Kidney tubule cell (primary cell): ENCODE measurements at regions not wholly inside any gene's neighbourhood (a gene's known extent, or its start where the extent isn't known, plus 50 kb on each side); places are given as distances from the start of the nearest gene placed in this dataset.
"Not testable (repeated sequence)": the region's sequence is repeated elsewhere in the genome, so short reads cannot be mapped to it uniquely, and the experiment has no call there.

Source experiments
- DNase-seq: peaks from one replicate; pipeline ENCODE4 v3.0.0-alpha.2; 2018; ENCODE audit warnings: low spot score

DNA sequence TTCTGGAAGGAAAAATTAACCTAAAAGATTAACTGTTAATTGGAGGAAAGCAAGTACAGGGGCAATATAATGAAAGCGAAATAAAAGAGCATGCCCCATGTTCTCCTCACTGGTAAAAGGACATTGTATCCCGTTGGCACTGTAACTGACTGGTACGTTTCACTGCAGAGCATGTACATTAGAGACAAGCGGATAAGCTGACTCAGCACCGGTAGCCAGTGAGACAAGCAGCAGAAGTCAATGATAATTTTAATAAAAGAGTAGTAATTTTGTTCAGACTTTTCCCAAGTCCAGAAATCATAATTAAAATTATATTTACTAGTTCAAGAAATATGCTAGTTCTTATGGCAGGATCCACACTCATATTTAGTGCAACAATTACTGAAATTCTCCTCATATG is 161.5 kb upstream of the VWC2 start:
- DNase-seq = no peak

DNA sequence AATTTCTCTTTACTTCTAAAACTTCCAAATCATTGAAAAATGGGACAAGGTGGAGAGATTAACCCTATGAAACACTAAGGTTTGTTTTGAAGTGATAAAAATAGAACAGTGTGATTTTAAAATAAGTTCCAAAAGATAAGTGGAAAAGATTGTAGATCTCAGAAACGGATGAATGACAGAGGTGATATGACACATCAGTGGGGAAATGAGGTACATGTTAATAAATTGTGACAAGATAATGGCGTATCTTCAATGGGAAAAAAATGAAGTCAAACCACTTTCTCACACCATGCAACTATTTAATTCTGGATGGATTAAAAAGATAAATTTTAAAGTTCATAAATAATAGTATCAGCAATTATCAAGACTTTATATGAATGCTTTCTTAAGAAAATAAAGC is 159.7 kb upstream of the VWC2 start:
- DNase-seq = no peak

DNA sequence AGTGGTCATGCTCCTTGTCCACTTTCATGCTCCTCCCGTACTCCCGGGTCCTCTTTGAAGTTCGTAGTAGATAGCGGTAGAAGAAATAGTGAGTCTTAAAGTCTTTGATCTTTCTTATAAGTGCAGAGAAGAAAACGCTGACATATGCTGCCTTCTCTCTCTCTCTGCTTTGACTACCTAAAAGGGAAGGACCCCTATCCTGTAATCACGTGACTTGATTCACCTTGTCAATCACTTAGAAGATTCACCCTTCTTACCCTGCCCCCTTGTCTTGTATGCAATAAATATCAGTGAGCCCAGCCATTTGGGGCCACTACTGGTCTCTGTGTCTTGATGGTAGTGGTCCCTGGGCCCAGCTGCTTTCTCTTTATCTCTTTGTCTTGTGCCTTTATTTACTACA is 158.5 kb upstream of the VWC2 start:
- DNase-seq = not testable (repeated sequence)

DNA sequence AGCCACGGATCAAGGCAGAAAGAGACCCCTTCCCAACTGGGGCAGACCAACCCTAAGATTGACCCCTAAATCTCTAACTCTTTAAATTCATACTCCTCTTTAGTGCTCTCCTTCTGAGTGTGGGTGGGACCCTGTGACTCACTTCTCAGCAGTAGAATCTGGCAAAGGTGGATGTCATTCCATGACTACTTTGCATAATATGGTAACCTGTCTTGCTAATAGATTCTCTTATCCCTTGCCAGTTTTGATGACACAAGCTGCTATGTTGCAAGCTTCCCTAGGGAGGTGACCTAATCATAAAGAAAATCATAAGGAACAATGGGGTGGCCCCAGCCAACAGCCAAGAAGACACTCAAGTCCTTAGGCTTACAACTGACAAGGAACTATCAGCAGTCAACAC is 155.4 kb upstream of the VWC2 start:
- peak; percentile 9 for DNase-seq

DNA sequence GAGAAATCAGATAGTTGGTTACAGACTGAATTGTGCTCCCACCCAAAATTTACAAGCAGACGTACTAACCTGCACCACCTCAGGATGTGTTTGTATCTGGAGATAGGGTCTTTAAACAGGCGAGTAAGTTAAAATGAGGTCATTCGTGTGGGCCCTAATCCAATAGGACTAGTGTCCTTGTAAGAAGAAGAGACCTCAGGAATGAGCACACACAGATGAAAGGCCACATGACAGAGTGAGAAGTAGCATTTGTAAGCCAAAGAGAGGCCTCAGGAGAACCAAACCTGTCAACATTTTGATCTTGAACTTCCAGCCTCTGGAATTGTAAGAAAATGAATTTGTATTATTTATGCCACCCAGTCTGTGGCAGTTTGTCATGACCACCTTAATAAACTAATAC is 149.5 kb upstream of the VWC2 start:
- no peak for DNase-seq

DNA sequence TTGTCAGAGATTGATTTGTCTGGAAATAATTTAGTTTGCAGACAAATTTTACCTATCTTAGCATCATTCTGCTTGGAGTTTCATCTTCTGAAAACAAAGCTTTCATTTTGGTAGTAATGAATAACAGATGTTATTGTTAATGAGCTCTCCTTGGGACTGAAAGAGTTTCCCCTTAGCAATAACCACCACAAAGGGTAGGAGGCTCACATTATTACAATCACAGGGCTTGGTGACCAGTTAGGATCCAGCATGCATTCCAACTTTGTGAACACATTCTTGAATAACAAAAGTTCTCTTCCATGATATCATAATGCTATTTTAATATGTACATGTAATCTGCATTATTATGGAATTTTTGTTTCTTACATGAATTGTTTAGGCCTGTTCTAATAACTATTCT is 148.8 kb upstream of the VWC2 start:
- DNase-seq = no peak

DNA sequence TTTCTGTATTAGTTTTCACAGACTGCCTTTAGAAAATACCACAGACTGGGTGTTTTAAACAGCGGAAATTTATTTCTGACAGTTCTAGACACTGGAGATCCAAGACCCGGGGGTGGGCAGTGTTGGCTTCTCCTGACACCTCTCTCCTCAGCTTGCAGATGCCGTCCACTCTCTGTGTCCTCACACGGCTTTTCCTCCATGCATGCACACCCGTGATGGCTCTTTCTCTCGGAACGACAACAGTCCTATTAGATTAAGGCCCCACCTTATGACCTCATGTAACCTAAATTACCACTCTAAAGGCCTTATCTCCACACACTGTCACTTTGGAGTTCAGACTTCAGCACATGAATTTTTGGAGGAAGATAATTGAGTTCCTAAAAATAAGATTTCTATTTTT is 142.9 kb upstream of the VWC2 start:
- no peak for DNase-seq

DNA sequence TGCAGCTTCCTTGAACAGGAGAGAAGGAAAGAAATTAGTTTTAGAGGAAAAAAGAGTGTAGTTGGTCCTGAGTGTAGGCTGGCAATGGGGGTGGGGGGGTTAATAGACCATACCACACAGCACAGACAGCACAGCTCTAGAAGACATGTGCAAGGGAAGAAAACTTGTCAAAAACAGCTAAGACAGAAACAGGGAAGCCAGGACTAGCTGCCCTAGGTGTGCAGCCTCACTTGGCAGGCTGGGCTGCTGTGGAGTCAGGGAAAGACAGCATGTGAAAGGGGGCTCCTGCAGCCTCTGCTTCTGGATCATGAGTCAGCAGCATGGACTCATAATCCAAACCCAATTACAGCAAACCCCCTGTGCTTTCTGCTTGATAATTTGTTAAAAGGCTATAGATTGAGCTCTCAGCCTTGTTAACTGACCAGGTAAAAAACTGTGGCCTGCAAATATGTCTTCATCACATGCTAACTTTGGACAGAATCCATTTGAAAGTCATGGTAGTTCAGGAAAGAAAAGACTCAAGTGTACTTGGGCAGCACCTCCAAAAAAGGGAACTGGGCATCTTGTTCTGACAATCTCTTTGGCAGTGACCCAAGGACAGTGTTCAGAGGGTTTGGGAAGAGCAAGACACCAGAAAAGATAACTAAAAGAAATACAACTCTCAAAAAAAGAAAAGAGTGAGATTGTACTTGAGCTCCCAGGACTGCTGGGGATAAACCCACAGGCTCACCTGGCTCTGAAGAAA is 142.2 kb upstream of the VWC2 start:
- DNase-seq = no peak

DNA sequence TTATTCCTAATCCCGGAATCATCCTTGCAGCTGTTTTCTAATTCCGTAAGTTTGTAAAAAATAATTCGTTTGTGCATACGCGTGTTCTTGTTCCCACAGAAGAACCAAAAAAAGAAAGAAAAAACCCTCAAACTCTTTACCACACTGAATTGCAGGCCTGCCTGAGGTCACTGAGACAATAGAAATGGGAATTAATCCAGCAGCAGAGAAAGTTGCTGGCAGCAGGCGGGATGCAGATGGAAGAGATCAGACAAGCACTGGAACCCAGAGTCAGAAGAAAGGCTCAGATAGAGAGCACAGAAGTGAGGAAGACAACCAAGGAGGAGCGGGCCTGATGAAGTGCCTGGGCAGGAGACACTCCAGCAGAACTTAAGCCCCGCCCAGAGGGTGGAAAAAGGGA is 141.5 kb upstream of the VWC2 start:
- no peak for DNase-seq

DNA sequence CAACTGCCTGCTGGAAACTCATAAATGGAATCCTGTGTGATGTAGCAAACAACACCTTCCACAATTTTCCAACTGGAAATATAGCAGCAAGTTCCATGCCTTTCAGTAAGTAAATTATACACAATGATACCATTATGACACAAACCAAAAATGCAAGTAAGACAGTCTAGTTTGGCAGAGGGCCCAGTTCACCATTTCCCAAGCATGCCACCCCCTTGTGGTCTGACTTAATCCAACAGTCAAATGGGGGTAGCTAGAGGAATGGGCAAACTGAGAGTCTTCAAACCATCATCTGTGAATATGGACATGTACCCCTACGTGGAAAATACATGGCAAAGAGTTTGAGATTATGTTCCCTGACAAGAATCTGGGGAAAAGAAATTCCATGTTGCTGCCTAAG is 137.6 kb upstream of the VWC2 start:
- peak; percentile 11 for DNase-seq

DNA sequence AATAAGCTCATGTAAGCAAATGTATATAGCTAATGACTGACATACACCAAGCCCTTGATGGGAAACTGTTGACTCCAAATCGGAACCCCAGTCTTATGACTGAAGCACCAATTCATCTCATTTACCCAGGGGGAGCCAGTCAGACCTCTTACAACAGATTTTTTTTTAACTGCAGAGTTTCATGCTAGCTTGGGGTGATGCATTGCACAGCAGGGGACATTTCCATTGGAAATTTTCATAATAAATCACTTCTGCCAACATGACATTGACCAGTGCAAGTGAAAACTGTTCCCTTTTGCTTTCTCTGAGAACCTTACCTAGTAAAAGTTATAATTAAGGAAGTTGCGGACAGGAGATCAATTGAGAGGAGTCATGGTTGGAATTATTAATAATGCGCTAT is 137.0 kb upstream of the VWC2 start:
- DNase-seq = no peak

DNA sequence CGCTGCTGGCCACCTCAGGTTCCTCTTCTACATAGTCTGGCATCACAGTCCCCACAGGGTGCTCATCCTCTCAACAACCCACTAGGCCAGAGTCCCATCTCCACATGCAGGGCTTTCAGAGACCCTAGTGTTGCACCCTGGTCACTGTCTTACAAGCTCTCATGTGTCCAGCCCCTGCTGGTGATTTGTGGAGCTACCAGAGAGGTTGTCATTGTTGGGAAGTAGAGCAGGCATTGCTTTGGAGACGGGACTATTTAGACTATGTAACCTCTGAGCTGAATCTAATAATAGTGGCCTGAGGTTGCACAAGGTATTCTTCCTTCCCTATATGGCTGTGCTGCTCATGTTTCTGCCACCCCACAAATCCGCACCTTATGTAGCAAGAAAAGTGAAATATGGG is 135.3 kb upstream of the VWC2 start:
- DNase-seq = no peak

DNA sequence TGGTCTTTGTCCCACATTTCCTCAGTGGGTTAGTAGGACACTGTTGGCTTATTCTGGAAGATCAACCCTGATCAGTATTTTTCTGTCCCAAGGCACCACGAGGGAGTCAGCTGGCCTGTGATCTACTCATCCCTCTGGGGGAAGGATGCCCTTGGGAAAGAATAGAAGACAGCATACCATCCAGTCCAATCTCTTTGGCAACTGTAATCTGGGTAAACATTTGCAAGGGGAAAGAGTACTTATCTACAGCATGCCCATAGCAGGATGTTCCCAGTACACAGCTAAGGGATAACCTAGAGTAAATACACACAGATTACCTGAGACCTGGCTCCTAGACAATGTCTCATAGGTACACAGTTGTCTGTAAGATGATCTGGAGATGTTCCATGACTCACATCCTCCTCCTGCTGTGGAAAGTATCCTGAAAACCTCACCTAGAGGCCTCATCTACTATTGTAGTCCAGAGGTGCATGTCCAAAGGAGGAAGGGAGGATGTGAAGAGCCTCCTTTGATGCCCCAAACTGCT is 134.3 kb upstream of the VWC2 start:
- no peak for DNase-seq

DNA sequence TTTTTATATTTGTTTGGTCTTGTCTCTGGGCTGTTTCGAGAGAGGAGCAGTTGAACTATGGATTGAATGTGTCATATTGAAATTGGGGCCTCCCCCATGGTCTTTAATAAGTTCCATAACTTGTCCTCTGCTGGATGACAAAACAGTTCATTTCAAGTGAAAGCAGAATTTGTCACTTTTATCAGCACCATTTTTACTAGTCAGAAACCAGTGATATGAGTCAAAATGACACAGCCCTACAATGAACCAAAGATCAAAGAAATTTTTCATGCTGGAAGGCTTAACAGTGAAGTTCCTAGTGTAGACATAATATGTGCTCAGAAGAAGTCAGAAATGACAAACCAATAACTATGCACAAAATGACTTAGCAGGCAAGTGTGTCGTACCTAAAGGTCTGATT is 133.6 kb upstream of the VWC2 start:
- no peak for DNase-seq

DNA sequence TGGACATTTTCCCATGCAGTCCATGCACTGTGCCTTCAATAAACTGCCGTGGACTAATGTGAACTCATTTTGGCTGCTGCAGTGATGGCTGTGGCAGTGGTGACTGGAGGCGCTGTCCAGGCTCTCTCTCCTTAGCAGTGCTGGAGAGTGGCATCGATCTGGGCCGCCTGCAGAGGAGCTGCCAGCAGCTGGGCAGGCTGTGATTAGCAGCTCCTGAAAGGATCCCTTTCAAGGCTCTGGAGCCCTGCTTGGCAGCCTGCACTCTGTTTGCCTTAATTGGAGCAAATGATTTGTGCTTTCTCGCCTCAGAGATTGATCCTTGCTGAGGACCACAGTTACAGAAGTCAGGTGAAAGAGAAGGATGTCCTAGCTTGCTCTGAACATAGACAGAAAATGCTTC is 130.1 kb upstream of the VWC2 start:
- no peak for DNase-seq

DNA sequence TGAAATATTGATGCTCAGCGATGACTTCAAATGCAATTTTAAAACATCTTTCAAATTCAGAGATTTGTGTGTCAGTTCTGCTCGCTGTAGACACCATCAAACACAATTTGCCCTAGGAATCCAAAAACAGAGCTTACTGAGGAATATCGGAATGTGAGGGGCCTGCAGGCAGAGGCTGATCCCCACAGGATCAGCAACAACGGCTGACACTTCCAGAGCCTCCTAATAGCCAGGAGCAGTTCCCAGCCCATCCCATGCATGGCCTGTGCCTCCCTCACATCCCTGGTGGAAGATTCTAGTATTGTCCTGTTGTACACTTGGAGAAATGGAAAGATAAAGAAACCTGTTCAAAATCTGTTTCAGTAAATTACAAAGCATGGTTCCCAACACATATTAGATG is 129.7 kb upstream of the VWC2 start:
- DNase-seq = no peak

DNA sequence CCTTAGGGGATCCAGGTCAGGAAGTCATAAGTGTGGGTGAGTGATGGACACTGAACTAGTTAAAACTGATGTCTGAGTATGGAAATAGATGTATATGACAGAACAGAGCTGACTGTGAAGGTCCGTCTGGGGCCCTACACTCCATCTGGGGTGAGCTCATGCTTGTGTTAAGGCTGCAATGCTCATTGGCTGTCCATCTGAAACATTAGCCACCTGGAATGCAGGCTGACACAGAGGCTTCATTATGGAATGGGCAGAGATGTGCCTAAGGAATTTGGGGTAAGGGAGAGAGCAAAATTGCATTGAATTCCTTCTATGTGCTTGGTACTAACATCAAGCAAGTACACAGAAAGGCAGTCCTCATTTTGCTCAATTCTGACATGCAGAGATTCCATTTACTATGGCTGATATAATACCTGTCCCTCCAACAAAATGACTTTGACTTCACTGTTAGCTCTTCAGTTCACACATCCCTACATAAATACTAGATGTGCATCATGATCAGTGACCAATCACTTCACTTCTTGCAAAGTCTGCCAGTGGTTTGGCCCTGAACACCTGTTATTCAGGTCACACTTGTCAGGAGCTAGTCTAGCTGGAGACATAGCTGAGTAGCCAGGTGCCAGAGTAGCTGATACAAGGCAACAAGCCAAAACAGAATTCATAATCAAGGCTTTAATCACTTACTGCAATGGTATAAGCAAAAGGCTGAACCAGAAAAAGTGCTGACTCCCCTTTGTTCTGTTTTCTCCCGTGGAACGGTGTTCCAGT is 128.9 kb upstream of the VWC2 start:
- DNase-seq = peak; percentile 22

DNA sequence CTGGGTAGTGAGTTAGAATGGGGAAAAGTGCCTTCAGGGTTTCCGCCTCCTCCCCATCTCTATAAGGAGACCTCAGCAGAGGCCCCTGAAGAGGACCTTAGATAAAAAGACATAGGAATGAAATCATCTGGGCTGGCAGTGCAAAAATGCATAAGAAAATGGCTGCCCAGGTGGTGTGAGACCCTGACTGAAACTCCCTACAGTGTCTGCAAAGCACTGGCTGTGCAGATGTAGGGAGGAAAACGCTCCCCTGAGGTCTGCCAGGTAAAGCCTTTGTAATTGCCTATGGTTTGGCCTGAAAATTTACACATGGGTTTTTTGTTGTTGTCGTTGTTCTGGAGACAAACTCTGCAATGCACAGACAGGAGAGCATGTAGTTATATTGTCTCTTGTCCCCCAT is 128.1 kb upstream of the VWC2 start:
- DNase-seq = no peak

DNA sequence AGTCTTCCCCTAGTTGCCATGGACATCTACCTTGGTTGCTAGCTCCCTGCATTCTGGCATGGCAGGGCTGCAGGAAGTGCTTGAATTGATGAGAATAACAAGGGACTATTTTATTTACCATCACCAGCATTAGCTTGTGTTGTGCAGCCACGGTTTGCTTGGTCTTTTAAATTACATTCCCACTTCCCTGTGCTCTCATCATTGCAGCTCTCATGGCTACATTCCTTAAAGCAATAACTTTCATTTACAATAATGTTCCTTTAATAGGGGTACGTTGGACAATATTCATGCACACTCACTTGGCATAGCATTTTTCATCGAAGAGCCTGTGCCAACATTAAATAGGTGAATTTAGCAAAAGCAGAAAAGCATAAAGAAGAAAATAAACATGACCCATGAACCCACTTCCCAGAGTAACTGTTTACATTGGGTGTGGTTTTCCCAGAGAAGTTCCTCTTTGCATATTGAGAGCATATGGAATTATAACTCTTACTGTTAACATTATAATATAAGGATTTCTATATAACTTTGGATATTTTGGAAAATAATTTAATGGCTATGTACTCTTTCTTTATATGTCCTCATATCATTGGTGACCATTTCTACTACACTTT is 113.2 kb upstream of the VWC2 start:
- DNase-seq = no peak

DNA sequence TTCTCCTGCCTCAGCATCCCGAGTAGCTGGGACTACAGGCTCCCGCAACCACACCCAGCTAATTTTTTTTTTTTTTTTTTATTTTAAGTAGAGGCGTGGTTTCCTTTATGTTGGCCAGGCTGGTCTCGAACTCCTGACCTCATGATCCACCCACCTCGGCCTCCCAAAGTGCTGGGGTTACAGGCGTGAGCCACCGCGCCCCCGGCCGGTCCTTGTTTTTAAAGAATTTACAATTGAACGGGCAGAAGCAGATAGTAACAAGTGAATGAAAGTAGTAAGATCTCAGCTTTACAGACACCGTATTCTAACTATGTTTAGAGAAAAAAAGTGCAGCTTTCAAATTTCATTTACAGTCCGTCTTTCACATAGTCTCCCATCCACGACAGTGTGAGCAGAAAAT is 112.5 kb upstream of the VWC2 start:
- DNase-seq = no peak

DNA sequence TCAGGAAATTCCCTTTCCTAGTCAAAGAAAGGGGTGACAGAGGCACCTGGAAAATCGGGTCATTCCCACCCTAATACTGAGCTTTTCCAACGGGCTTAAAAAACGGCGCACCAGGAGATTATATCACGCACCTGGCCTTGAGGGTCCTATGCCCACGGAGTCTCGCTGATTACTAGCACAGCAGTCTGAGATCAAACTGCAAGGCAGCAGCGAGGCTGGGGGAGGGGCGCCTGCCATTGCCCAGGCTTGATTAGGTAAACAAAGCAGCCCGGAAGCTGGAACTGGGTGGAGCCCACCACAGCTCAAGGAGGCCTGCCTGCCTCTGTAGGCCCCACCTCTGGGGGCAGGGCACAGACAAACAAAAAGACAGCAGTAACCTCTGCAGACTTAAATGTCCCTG is 107.5 kb upstream of the VWC2 start:
- not testable (repeated sequence) for DNase-seq

DNA sequence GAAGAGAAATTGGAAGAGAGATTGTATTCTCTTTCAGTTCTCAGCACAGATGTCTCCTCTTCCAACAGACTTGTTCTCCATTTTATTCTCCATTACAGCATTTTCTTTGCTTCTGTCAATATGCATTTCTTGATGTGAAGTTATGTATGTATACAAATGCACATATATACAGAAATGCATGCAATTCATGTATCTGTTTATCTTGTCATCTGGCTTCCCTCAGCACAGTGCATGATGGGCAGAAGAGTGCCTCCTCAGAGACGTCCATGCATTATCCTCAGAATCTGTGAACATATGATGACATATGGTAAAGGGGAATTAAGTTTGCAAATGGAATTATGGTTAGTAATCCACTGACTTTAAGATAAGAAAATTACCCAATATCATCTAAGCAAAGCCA is 106.7 kb upstream of the VWC2 start:
- DNase-seq = no peak

DNA sequence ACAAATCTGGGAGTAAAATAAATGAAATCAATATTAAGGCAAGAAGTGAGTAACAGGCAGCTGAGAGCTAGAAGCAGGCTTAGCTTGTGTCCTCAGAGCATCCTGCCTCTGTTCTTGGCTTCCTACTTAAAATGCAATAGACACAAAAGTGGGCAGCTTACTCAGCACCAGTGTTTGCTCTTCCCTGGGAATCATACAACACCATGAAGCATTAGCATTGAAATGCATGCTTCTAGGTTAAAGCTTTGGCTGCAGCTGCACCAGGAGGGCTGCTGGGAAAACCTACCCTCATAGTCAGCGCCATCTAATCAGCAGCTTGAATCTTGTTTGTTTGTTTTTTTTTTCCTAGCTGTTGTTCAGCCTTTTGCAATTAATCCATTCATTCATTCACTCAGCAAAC is 104.2 kb upstream of the VWC2 start:
- DNase-seq = no peak
